RWPE2 (cell line): ENCODE measurements at regions not wholly inside any gene's neighbourhood (a gene's known extent, or its start where the extent isn't known, plus 50 kb on each side); places are given as distances from the start of the nearest gene placed in this dataset.
"Not testable (repeated sequence)": the region's sequence is repeated elsewhere in the genome, so short reads cannot be mapped to it uniquely, and the experiment has no call there.

Experiments
- ATAC-seq: fragments of 200-7000 bp; cut with Tn5 transposase; 3 replicates; pipeline ENCODE4 v1.9.1; 2021; ENCODE audit warnings: low read depth
- DNase-seq: peaks from one replicate; pipeline ENCODE4 v3.0.0-alpha.2; 2020; ENCODE audit warnings: low spot score
- H3K27ac ChIP-seq: fragments of 450-650 bp; 2 replicates; pipeline ENCODE4 v1.5.1; 2017; ENCODE audit warnings: mild to moderate bottlenecking; ENCODE audit not compliant: poor library complexity, severe bottlenecking
- H3K27me3 ChIP-seq: fragments of 250-450 bp; sonication (Bioruptor Pico); 2 replicates; pipeline ENCODE4 v1.5.1; 2021; ENCODE audit warnings: mild to moderate bottlenecking, moderate library complexity; ENCODE audit not compliant: insufficient read depth, poor library complexity, severe bottlenecking
- H3K36me3 ChIP-seq: fragments of 250-450 bp; sonication (Bioruptor Pico); 2 replicates; pipeline ENCODE4 v1.5.1; 2020; ENCODE audit warnings: low read depth, mild to moderate bottlenecking, moderate library complexity
- H3K4me1 ChIP-seq: fragments of 250-450 bp; sonication (Bioruptor Pico); 2 replicates; pipeline ENCODE4 v1.5.1; 2021; ENCODE audit warnings: mild to moderate bottlenecking, moderate library complexity; ENCODE audit not compliant: insufficient read depth, poor library complexity, severe bottlenecking
- H3K4me3 ChIP-seq: fragments of 250-450 bp; sonication (Bioruptor Pico); 2 replicates; pipeline ENCODE4 v1.5.1; 2021; ENCODE audit warnings: mild to moderate bottlenecking, moderate library complexity; ENCODE audit not compliant: severe bottlenecking
- H3K9me3 ChIP-seq: fragments of 250-450 bp; sonication (Bioruptor Pico); 2 replicates; pipeline ENCODE4 v1.5.1; 2021; ENCODE audit warnings: mild to moderate bottlenecking, moderate library complexity; ENCODE audit not compliant: severe bottlenecking
- CTCF ChIP-seq: fragments of 450-650 bp; IDR thresholded peaks from one replicate; pipeline ENCODE4 v1.5.1; 2017; ENCODE audit warnings: mild to moderate bottlenecking, moderate library complexity; ENCODE audit not compliant: poor library complexity, severe bottlenecking

- Histone ChIP-seq H3K4me1 (no peaks in the 10 kb centered on the region), H3K36me3 (no peaks in the 10 kb centered on the region), H3K27ac (no peak overlapping the region), H3K9me3 (no peaks in the 10 kb centered on the region), H3K4me3 (no peak overlapping the region), H3K27me3 (peaks cover 18% of the 10 kb centered on the region)
- TF ChIP-seq CTCF = no peak
- no peak for ATAC-seq
- DNase-seq = no peak
Observed at GRCh38 chr9:135190789-135191577, 103.5 kb downstream of the OLFM1 start.

- Histone ChIP-seq H3K4me3 (no peak overlapping the region), H3K27me3 (peaks cover 11% of the 10 kb centered on the region), H3K4me1 (no peaks in the 10 kb centered on the region), H3K27ac (no peak overlapping the region), H3K9me3 (no peaks in the 10 kb centered on the region), H3K36me3 (no peaks in the 10 kb centered on the region)
- no peak for DNase-seq
- no peak for TF ChIP-seq CTCF
- ATAC-seq = no peak
Observed at GRCh38 chr9:135192686-135193085, 105.2 kb downstream of the OLFM1 start.

- H3K4me3 ChIP-seq, DNase-seq, ATAC-seq, H3K4me1 ChIP-seq, H3K36me3 ChIP-seq, H3K9me3 ChIP-seq, H3K27ac ChIP-seq: not testable (repeated sequence)
- H3K27me3 ChIP-seq = peaks cover 34% of the 10 kb centered on the region
Observed at GRCh38 chr9:135195975-135196374, 108.5 kb downstream of the OLFM1 start.

- Histone ChIP-seq H3K27me3 (peaks cover 37% of the 10 kb centered on the region), H3K9me3 (no peaks in the 10 kb centered on the region), H3K4me1 (no peaks in the 10 kb centered on the region), H3K36me3 (no peaks in the 10 kb centered on the region), H3K27ac (no peak overlapping the region), H3K4me3 (no peak overlapping the region)
- no peak for DNase-seq
- ATAC-seq = no peak
- no peak for TF ChIP-seq CTCF
Observed at GRCh38 chr9:135196474-135196873, 109.0 kb downstream of the OLFM1 start.

- no peak for ATAC-seq
- Histone ChIP-seq H3K27me3 (peaks cover 37% of the 10 kb centered on the region), H3K27ac (no peak overlapping the region)
Observed at GRCh38 chr9:135198144-135198543, 110.7 kb downstream of the OLFM1 start.

More at GRCh38 chr9:135198144-135198543, 110.7 kb downstream of the OLFM1 start:
- Histone ChIP-seq H3K9me3 (no peaks in the 10 kb centered on the region), H3K4me1 (no peaks in the 10 kb centered on the region), H3K4me3 (no peak overlapping the region), H3K36me3 (no peaks in the 10 kb centered on the region)
- no peak for DNase-seq
- TF ChIP-seq CTCF = no peak
